ENCODE measurements at regions not wholly inside any gene's neighbourhood (a gene's known extent, or its start where the extent isn't known, plus 50 kb on each side); places are given as distances from the start of the nearest gene placed in this dataset.

GRCh38 chr20:56855708-56856107 lies 226.6 kb downstream of the TFAP2C start:
- no peak for TF ChIP-seq CTCF (IDR thresholded peaks at IDR 0.05; ENCODE audit: borderline replicate concordance, extremely low read depth, insufficient read depth)
- Histone ChIP-seq H3K9me3 (ENCODE audit: control insufficient read depth in 2 of 3, insufficient read depth in 1 of 3, low read length in 3 of 3) (no peaks in the 10 kb centered on the region), H3K4me3 (ENCODE audit: low read length in 3 of 3) (no peak overlapping the region), H3K27ac (ENCODE audit: low read depth in 2 of 2, low read length in 2 of 2) (no peak overlapping the region), H3K27me3 (ENCODE audit: control insufficient read depth, insufficient read depth, low read length) (no peaks in the 10 kb centered on the region), H3K4me1 (ENCODE audit: control insufficient read depth in 2 of 3, insufficient read depth in 2 of 3, low read depth in 1 of 3, low read length in 3 of 3) (no peaks in the 10 kb centered on the region), H3K36me3 (ENCODE audit: control insufficient read depth in 2 of 3, insufficient read depth in 3 of 3, low read length in 3 of 3) (no peaks in the 10 kb centered on the region), H3K9ac (ENCODE audit: low read length in 3 of 3) (no peak overlapping the region)
- DNase-seq (no peak), FAIRE-seq (no peak)
- intact Hi-C loops (cut with DNase I) = no loop called here

- FAIRE-seq = no peak
- TF ChIP-seq CTCF (IDR thresholded peaks at IDR 0.05; ENCODE audit: borderline replicate concordance, extremely low read depth, insufficient read depth) = no peak
- no peaks in the 10 kb centered on the region for H3K4me1 ChIP-seq (ENCODE audit: control insufficient read depth in 2 of 3, insufficient read depth in 2 of 3, low read depth in 1 of 3, low read length in 3 of 3)
- H3K27ac ChIP-seq (ENCODE audit: low read depth in 2 of 2, low read length in 2 of 2) = no peak overlapping the region
- H3K9ac ChIP-seq (ENCODE audit: low read length in 3 of 3) = no peak overlapping the region
- H3K27me3 ChIP-seq (ENCODE audit: control insufficient read depth, insufficient read depth, low read length) = no peaks in the 10 kb centered on the region
- intact Hi-C loops (cut with DNase I) = no loop called here
- no peak overlapping the region for H3K4me3 ChIP-seq (ENCODE audit: low read length in 3 of 3)
- peak in 4 of 5 donors; percentile 27 to 59 (median 41) for DNase-seq
- H3K9me3 ChIP-seq (ENCODE audit: control insufficient read depth in 2 of 3, insufficient read depth in 1 of 3, low read length in 3 of 3) = no peaks in the 10 kb centered on the region
- H3K36me3 ChIP-seq (ENCODE audit: control insufficient read depth in 2 of 3, insufficient read depth in 3 of 3, low read length in 3 of 3) = no peaks in the 10 kb centered on the region
Observed at GRCh38 chr20:56857950-56858349, 228.8 kb downstream of the TFAP2C start.

- Histone ChIP-seq H3K4me3 (ENCODE audit: low read length in 3 of 3) (no peak overlapping the region), H3K4me1 (ENCODE audit: control insufficient read depth in 2 of 3, insufficient read depth in 2 of 3, low read depth in 1 of 3, low read length in 3 of 3) (no peaks in the 10 kb centered on the region), H3K36me3 (ENCODE audit: control insufficient read depth in 2 of 3, insufficient read depth in 3 of 3, low read length in 3 of 3) (no peaks in the 10 kb centered on the region), H3K9me3 (ENCODE audit: control insufficient read depth in 2 of 3, insufficient read depth in 1 of 3, low read length in 3 of 3) (no peaks in the 10 kb centered on the region), H3K27me3 (ENCODE audit: control insufficient read depth, insufficient read depth, low read length) (no peaks in the 10 kb centered on the region), H3K9ac (ENCODE audit: low read length in 3 of 3) (no peak overlapping the region), H3K27ac (ENCODE audit: low read depth in 2 of 2, low read length in 2 of 2) (no peak overlapping the region)
- intact Hi-C loops (cut with DNase I) = no loop called here
- DNase-seq = peak in 4 of 5 donors; percentile 58 to 85 (median 74)
- no peak for FAIRE-seq
- no peak for TF ChIP-seq CTCF (IDR thresholded peaks at IDR 0.05; ENCODE audit: borderline replicate concordance, extremely low read depth, insufficient read depth)
Observed at GRCh38 chr20:56859039-56859800, 230.1 kb downstream of the TFAP2C start.

Measured in kidney (tissue), 13 donors.